ENCODE measurements at regions not wholly inside any gene's neighbourhood (a gene's known extent, or its start where the extent isn't known, plus 50 kb on each side); places are given as distances from the start of the nearest gene placed in this dataset.

DNA sequence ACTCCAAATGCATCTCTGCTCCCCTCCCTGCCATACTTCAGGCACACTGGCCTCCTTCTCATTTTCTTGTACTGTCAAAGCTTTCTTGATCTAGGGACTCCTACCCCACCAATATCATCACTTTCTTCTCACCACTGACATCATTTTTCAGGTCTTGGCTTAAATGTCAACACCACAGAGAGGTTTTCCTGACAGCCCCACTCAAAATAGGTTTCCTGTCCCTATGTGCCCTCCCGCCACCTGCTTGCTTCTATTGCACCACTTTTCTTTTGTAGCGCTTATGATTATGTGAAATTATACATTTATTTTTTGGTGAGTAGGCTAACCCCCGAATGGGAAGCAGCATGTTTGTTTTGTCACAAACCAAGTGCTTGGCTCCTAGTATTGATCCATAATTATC lies 164.6 kb downstream of the NDFIP2 start:
- TF ChIP-seq, protein P1, sequence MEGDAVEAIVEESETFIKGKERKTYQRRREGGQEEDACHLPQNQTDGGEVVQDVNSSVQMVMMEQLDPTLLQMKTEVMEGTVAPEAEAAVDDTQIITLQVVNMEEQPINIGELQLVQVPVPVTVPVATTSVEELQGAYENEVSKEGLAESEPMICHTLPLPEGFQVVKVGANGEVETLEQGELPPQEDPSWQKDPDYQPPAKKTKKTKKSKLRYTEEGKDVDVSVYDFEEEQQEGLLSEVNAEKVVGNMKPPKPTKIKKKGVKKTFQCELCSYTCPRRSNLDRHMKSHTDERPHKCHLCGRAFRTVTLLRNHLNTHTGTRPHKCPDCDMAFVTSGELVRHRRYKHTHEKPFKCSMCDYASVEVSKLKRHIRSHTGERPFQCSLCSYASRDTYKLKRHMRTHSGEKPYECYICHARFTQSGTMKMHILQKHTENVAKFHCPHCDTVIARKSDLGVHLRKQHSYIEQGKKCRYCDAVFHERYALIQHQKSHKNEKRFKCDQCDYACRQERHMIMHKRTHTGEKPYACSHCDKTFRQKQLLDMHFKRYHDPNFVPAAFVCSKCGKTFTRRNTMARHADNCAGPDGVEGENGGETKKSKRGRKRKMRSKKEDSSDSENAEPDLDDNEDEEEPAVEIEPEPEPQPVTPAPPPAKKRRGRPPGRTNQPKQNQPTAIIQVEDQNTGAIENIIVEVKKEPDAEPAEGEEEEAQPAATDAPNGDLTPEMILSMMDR (IDR thresholded peaks at IDR 0.05) = no peak
- no peak for TF ChIP-seq POLR2A (IDR thresholded peaks at IDR 0.05)
- no peak for TF ChIP-seq EP300 (IDR thresholded peaks at IDR 0.05)

DNA sequence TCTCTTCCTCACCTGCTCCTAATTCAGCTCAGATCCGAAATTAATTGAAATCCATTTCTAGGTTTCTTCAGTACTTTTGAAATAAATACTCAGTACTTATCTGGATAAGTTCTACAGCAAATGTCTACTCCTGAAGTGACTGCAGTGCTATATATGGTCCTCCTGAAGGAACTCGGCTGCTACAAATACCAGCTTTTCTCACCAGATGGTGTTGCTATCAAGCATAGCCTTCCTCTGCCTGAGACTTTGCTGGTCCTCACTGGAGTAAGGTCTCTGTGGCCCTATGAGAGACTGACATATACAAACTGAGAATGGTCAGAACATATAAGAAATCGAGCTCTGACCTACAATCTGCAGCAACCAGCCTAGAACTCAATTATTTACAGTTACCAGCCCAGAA lies 161.6 kb downstream of the NDFIP2 start:
- no peaks in the 10 kb centered on the region for H3K27me3 ChIP-seq
- intact Hi-C loops (cut with DNase I) = no loop called here
- H3K4me1 ChIP-seq (ENCODE audit: insufficient read depth) = no peaks in the 10 kb centered on the region
- no peak for TF ChIP-seq POLR2A (IDR thresholded peaks at IDR 0.05)
- TF ChIP-seq, protein P1 (IDR thresholded peaks at IDR 0.05) = no peak
- no peak for TF ChIP-seq EP300 (IDR thresholded peaks at IDR 0.05)
- no peak overlapping the region for H3K27ac ChIP-seq
- no peak overlapping the region for H3K4me3 ChIP-seq
- no peak for DNase-seq
- no peaks in the 10 kb centered on the region for H3K36me3 ChIP-seq
- 80 to 87% (median 87%) methylated on average over 3 of the region's 3 CpGs for WGBS, 3 donors
- H3K9me3 ChIP-seq = no peaks in the 10 kb centered on the region

More for the DNA sequence above, 164.6 kb downstream of the NDFIP2 start:
- intact Hi-C loops (cut with DNase I) = no loop called here
- Histone ChIP-seq H3K4me3 (no peak overlapping the region), H3K4me1 (ENCODE audit: insufficient read depth) (no peaks in the 10 kb centered on the region), H3K27ac (no peak overlapping the region), H3K9me3 (no peaks in the 10 kb centered on the region), H3K27me3 (no peaks in the 10 kb centered on the region), H3K36me3 (no peaks in the 10 kb centered on the region)
- 92 to 96% (median 94%) methylated on average over 3 of the region's 3 CpGs for WGBS, 3 donors
- no peak for DNase-seq

DNA sequence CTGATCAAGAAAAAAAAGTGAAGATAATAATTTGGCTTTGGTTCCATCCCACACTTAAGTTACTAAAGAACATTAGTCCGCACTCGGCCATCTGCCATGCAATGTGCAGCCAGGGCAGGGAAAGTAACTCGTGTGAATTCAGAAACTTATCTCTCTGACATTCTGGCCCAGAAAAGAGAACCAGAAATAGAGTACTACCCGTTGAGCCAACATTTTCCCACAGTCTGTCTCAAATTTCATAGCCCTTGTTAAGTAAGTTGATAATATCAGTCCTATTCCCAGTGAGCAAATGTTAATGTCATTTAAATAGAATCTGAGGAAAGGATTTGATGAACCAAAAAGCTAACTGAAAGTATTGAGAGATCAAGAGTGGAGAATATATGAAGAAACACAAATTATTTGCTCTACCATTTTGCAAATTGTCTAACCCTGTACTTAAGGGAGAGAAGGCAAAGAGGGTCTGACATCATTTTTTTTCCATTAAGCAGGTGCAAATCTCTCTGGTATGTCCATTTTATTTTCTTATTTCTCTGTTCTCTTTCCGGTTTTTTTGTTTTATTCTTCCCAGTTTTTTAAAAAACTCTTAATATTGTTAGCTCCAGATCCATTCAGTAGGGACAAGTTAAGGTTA lies 156.3 kb downstream of the NDFIP2 start:
- H3K4me3 ChIP-seq = no peak overlapping the region
- no peaks in the 10 kb centered on the region for H3K27me3 ChIP-seq
- WGBS, 3 donors = 9 to 20% (median 17%) methylated on average over 5 of the region's 5 CpGs
- intact Hi-C loops (cut with DNase I) = no loop called here
- no peak for TF ChIP-seq EP300 (IDR thresholded peaks at IDR 0.05)
- TF ChIP-seq, protein P1 (IDR thresholded peaks at IDR 0.05) = no peak
- TF ChIP-seq POLR2A (IDR thresholded peaks at IDR 0.05) = no peak
- no peaks in the 10 kb centered on the region for H3K9me3 ChIP-seq
- no peak overlapping the region for H3K27ac ChIP-seq
- H3K36me3 ChIP-seq = no peaks in the 10 kb centered on the region
- peak; percentile 33 to 74 (median 48) for DNase-seq
- no peaks in the 10 kb centered on the region for H3K4me1 ChIP-seq (ENCODE audit: insufficient read depth)

DNA sequence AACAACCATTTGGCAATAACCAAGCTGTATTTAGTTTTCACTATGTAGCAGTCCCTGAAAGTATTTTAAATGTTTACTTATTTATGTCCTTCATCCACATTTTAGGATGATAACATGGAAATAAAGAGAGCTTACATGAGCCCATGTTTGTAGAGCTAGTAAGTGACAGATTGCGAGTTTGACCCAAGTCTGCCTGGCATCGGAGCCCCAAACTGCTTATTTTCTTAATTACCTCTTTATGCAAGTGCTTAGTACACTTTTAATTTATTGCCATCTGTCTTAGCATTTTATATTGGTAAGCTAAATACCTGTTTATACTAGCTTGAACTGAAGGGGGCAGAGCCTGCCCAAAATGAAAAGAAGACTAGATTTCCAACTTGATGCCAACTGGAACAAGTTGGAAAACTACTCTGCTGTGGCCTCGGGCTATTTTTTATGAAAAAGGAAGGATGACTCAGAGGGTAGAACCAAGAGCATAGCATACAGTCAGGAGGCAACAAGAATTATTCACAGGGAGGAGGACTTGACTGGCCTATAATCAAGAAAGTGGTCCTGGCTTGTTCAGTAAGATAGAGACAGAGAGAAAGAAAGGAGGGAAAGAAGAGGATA lies 150.2 kb downstream of the NDFIP2 start:
- no peaks in the 10 kb centered on the region for H3K9me3 ChIP-seq
- DNase-seq = no peak
- H3K27me3 ChIP-seq = no peaks in the 10 kb centered on the region
- intact Hi-C loops (cut with DNase I) = no loop called here
- H3K4me3 ChIP-seq = no peak overlapping the region
- WGBS, 3 donors = 33 to 50% (median 33%) methylated on average over 3 of the region's 3 CpGs
- no peak for TF ChIP-seq EP300 (IDR thresholded peaks at IDR 0.05)
- no peak overlapping the region for H3K27ac ChIP-seq
- no peaks in the 10 kb centered on the region for H3K36me3 ChIP-seq
- H3K4me1 ChIP-seq (ENCODE audit: insufficient read depth) = peaks cover 2% of the 10 kb centered on the region

DNA sequence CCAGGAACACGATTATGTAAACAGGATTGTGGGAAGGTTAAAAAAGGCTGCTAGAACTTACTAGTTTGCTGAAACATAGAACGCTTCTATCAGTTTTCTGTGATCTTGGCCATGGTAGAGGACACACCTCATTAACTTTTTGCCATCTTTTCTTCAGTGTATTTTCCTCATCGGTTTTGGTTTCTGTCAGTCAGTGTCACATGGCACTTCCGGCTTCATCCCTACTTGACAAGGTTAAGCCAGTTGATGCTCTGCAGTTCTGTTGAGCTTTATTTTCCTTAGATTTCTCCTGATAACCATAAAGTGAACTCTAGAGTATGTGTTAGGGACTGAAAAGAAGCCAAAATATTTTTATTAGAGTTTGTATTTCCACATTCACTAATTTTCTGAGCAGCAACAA lies 147.5 kb downstream of the NDFIP2 start:
- H3K36me3 ChIP-seq = no peaks in the 10 kb centered on the region
- TF ChIP-seq, protein P1 (IDR thresholded peaks at IDR 0.05) = no peak
- TF ChIP-seq EP300 (IDR thresholded peaks at IDR 0.05) (no peak), POLR2A (IDR thresholded peaks at IDR 0.05) (no peak)
- intact Hi-C loops (cut with DNase I) = no loop called here
- H3K27me3 ChIP-seq = no peaks in the 10 kb centered on the region
- no peak overlapping the region for H3K27ac ChIP-seq
- no peak for DNase-seq
- no peak overlapping the region for H3K4me3 ChIP-seq
- peaks cover 2% of the 10 kb centered on the region for H3K4me1 ChIP-seq (ENCODE audit: insufficient read depth)
- H3K9me3 ChIP-seq = no peaks in the 10 kb centered on the region
- 30 to 47% (median 46%) methylated on average over 4 of the region's 4 CpGs for WGBS, 3 donors

Data from ovary (tissue), 7 donors.